Uterus (tissue), 3 donors: ENCODE measurements at regions not wholly inside any gene's neighbourhood (a gene's known extent, or its start where the extent isn't known, plus 50 kb on each side); places are given as distances from the start of the nearest gene placed in this dataset.

ENCODE experiments used
- DNase-seq, 2 donors: peaks; one replicate each; pipeline ENCODE4 v3.0.0-alpha.2; 2019 to 2020
- H3K27ac ChIP-seq, 2 donors: fragments of 200-600 bp; sonication (generic); 1 replicate in 1 of 2; 2 replicates in 1 of 2; pipeline ENCODE4 v1.5.1; 2016 to 2018
- H3K27me3 ChIP-seq, 2 donors: fragments of 200-600 bp; sonication (generic); one replicate each; pipeline ENCODE4 v1.5.1; 2018 to 2019; ENCODE audit warnings: control low read depth in 1 of 2
- H3K36me3 ChIP-seq, 2 donors: fragments of 200-600 bp; sonication (generic); one replicate each; pipeline ENCODE4 v1.5.1; 2019; ENCODE audit warnings: control low read depth in 1 of 2
- H3K4me1 ChIP-seq, 2 donors: fragments of 200-600 bp; sonication (generic); one replicate each; pipeline ENCODE4 v1.5.1; 2018 to 2019; ENCODE audit warnings: control low read depth in 1 of 2
- H3K4me3 ChIP-seq, 2 donors: fragments of 200-600 bp; sonication (generic); 1 replicate in 1 of 2; 2 replicates in 1 of 2; pipeline ENCODE4 v1.5.1; 2018 to 2019; ENCODE audit warnings: mild to moderate bottlenecking in 1 of 2
- H3K9me3 ChIP-seq, 2 donors: fragments of 200-600 bp; sonication (generic); one replicate each; pipeline ENCODE4 v1.5.1; 2019; ENCODE audit warnings: control low read depth in 1 of 2
- CTCF ChIP-seq, 4 experiments: fragments of 200-600 bp in 2 of 4; fragments of 450-650 bp in 2 of 4; sonication (generic) in 2 of 4; IDR thresholded peaks; one replicate each; pipeline ENCODE4 v1.5.1; 2016 to 2019; ENCODE audit warnings: antibody characterized with exemption in 4 of 4, mild to moderate bottlenecking in 2 of 4, moderate library complexity in 1 of 4
- POLR2A ChIP-seq, 2 donors: fragments of 450-650 bp; IDR thresholded peaks; one replicate each; pipeline ENCODE4 v1.6.1; 2016; ENCODE audit warnings: antibody characterized with exemption in 2 of 2, mild to moderate bottlenecking in 1 of 2, moderate library complexity in 1 of 2
- intact Hi-C: fragments of 100-400 bp; cut with DNase I; formaldehyde crosslinking; loops from one replicate; pipeline ENCODE4 v1.15.1; 2023; ENCODE audit warnings: low total_unique reads
- donor health status: DM: yes; HTN: yes; CAD: no.

GRCh38 chr9:107723015-107723414, 233.4 kb upstream of the KLF4 start:
- no peak for DNase-seq
- Histone ChIP-seq H3K27ac (no peak overlapping the region), H3K9me3 (no peaks in the 10 kb centered on the region), H3K4me1 (no peaks in the 10 kb centered on the region), H3K27me3 (no peaks in the 10 kb centered on the region), H3K4me3 (no peak overlapping the region), H3K36me3 (no peaks in the 10 kb centered on the region)
- TF ChIP-seq POLR2A (IDR thresholded peaks at IDR 0.05), result no peak
- no peak for TF ChIP-seq CTCF (IDR thresholded peaks at IDR 0.05)
- intact Hi-C loops, result no loop called here

- no peak for DNase-seq
- TF ChIP-seq POLR2A (IDR thresholded peaks at IDR 0.05), result no peak
- TF ChIP-seq CTCF (IDR thresholded peaks at IDR 0.05), result no peak
- intact Hi-C loops, result no loop called here
- Histone ChIP-seq H3K27me3 (no peaks in the 10 kb centered on the region), H3K36me3 (no peaks in the 10 kb centered on the region), H3K9me3 (no peaks in the 10 kb centered on the region), H3K4me1 (no peaks in the 10 kb centered on the region), H3K4me3 (no peak overlapping the region), H3K27ac (no peak overlapping the region)
Measured at GRCh38 chr9:107721705-107722245, 232.2 kb upstream of the KLF4 start.

GRCh38 chr9:107720501-107720900, 230.9 kb upstream of the KLF4 start:
- intact Hi-C loops, result no loop called here
- H3K4me1 ChIP-seq, result no peaks in the 10 kb centered on the region
- H3K27me3 ChIP-seq, result no peaks in the 10 kb centered on the region
- H3K9me3 ChIP-seq, result no peaks in the 10 kb centered on the region
- no peak for TF ChIP-seq POLR2A (IDR thresholded peaks at IDR 0.05)
- TF ChIP-seq CTCF (IDR thresholded peaks at IDR 0.05), result no peak
- no peaks in the 10 kb centered on the region for H3K36me3 ChIP-seq
- no peak overlapping the region for H3K4me3 ChIP-seq
- no peak overlapping the region for H3K27ac ChIP-seq
- DNase-seq, result no peak

- H3K27ac ChIP-seq, result no peak overlapping the region
- DNase-seq, result no peak
- intact Hi-C loops, result no loop called here
Measured at GRCh38 chr9:107717529-107718314, 228.2 kb upstream of the KLF4 start.

More at GRCh38 chr9:107717529-107718314, 228.2 kb upstream of the KLF4 start:
- Histone ChIP-seq H3K4me3 (no peak overlapping the region), H3K9me3 (no peaks in the 10 kb centered on the region), H3K4me1 (no peaks in the 10 kb centered on the region), H3K27me3 (no peaks in the 10 kb centered on the region), H3K36me3 (no peaks in the 10 kb centered on the region)
- no peak for TF ChIP-seq POLR2A (IDR thresholded peaks at IDR 0.05)
- no peak for TF ChIP-seq CTCF (IDR thresholded peaks at IDR 0.05)
